ENCODE measurements at regions not wholly inside any gene's neighbourhood (a gene's known extent, or its start where the extent isn't known, plus 50 kb on each side); places are given as distances from the start of the nearest gene placed in this dataset.

- DNase-seq = peak; percentile 85
Observed at GRCh38 chr15:97909291-97909891, 51.1 kb upstream of the ARRDC4 start.

Measured in islet precursor cell (in vitro differentiated cells).